Keratinocyte (primary cell): ENCODE measurements at regions not wholly inside any gene's neighbourhood (a gene's known extent, or its start where the extent isn't known, plus 50 kb on each side); places are given as distances from the start of the nearest gene placed in this dataset.

Experiments
- DNase-seq: peaks from one replicate; pipeline ENCODE4 v3.0.0-alpha.2; 2011; ENCODE audit warnings: low read depth, missing footprints, low spot score
- FAIRE-seq: peaks from 2 replicates; lab custom pipeline; 2011; peaks lifted over from hg19 to GRCh38; lab: Jason Lieb, UNC
- H2AFZ ChIP-seq: 2 replicates; pipeline ENCODE4 v1.6.0; 2012; ENCODE audit warnings: low read length, control low read depth, inconsistent platforms; ENCODE audit not compliant: control insufficient read depth
- H3K27ac ChIP-seq: 2 replicates; pipeline ENCODE4 v1.5.1; 2011; ENCODE audit warnings: low read length; ENCODE audit not compliant: control insufficient read depth, insufficient read depth
- H3K27me3 ChIP-seq: 3 replicates; pipeline ENCODE4 v1.6.0; 2011; ENCODE audit warnings: low read length; ENCODE audit not compliant: control insufficient read depth, insufficient read depth; ENCODE audit errors: extremely low read depth
- H3K36me3 ChIP-seq, 2 experiments: 2 replicates in 1 of 2; 3 replicates in 1 of 2; pipeline ENCODE4 v1.5.1; 2011; ENCODE audit warnings: low read length in 2 of 2, mild to moderate bottlenecking in 1 of 2; ENCODE audit not compliant: control insufficient read depth in 2 of 2, insufficient read depth in 2 of 2; ENCODE audit errors: extremely low read depth in 1 of 2
- H3K4me1 ChIP-seq: 3 replicates; pipeline ENCODE4 v1.5.1; 2011; ENCODE audit warnings: low read length; ENCODE audit not compliant: control insufficient read depth, insufficient read depth; ENCODE audit errors: extremely low read depth
- H3K4me2 ChIP-seq: 3 replicates; pipeline ENCODE4 v1.6.0; 2011; ENCODE audit warnings: low read depth, low read length; ENCODE audit not compliant: control insufficient read depth, insufficient read depth; ENCODE audit errors: extremely low read depth
- H3K4me3 ChIP-seq, 3 experiments: fragments of 200-600 bp in 1 of 3; sonication (generic) in 1 of 3; 2 replicates in 2 of 3; 3 replicates in 1 of 3; pipeline ENCODE4 v1.5.1; 2011 to 2016; ENCODE audit warnings: low read length in 3 of 3, mild to moderate bottlenecking in 3 of 3, control low read depth in 2 of 3, inconsistent platforms in 1 of 3, low read depth in 1 of 3, mixed read lengths in 1 of 3, mixed run types in 1 of 3, moderate library complexity in 1 of 3; ENCODE audit not compliant: control insufficient read depth in 2 of 3, insufficient read depth in 2 of 3; ENCODE audit errors: extremely low read depth in 1 of 3
- H3K79me2 ChIP-seq: 2 replicates; pipeline ENCODE4 v1.6.0; 2012; ENCODE audit warnings: low read length; ENCODE audit not compliant: control insufficient read depth, insufficient read depth
- H3K9ac ChIP-seq: 3 replicates; pipeline ENCODE4 v1.6.0; 2011; ENCODE audit warnings: low read length; ENCODE audit not compliant: control insufficient read depth, insufficient read depth; ENCODE audit errors: extremely low read depth
- H3K9me1 ChIP-seq: 3 replicates; pipeline ENCODE4 v1.6.0; 2011; ENCODE audit warnings: low read length; ENCODE audit not compliant: control insufficient read depth, insufficient read depth; ENCODE audit errors: extremely low read depth
- H3K9me3 ChIP-seq: 2 replicates; pipeline ENCODE4 v1.5.1; 2012; ENCODE audit warnings: low read depth, low read length; ENCODE audit not compliant: control insufficient read depth
- H4K20me1 ChIP-seq: 3 replicates; pipeline ENCODE4 v1.6.0; 2011; ENCODE audit warnings: low read length; ENCODE audit not compliant: control insufficient read depth, insufficient read depth; ENCODE audit errors: extremely low read depth
- EZH2 ChIP-seq: IDR thresholded peaks from one replicate; pipeline ENCODE4 v1.6.1; 2012; ENCODE audit warnings: inconsistent platforms, mild to moderate bottlenecking, low read length, moderate library complexity
- dilution Hi-C: fragments of 300-500 bp; cut with MboI; formaldehyde crosslinking; loops from one replicate; pipeline ENCODE4 v1.7.0; 2020; ENCODE audit warnings: low sequenced_read_pairs; ENCODE audit not compliant: extremely low pct_ligation_motif_present
- TF ChIP-seq, protein P1 (sequence below), 3 experiments: IDR thresholded peaks in 1 of 3; conservative IDR thresholded peaks in 1 of 3; optimal IDR thresholded peaks in 1 of 3; 2 replicates in 2 of 3; 3 replicates in 1 of 3; pipeline versions ENCODE3 to v1.5.1; 2011; ENCODE audit warnings: low read length in 3 of 3, mild to moderate bottlenecking in 3 of 3, moderate library complexity in 2 of 3, control low read depth in 1 of 3, inconsistent platforms in 1 of 3; ENCODE audit not compliant: insufficient read depth in 2 of 3; ENCODE audit errors: extremely low read depth in 1 of 3

- H3K36me3 ChIP-seq: no peaks in the 10 kb centered on the region
- H3K4me2 ChIP-seq: no peak overlapping the region
- no peaks in the 10 kb centered on the region for H3K9me1 ChIP-seq
- H3K79me2 ChIP-seq: no peaks in the 10 kb centered on the region
- H3K9ac ChIP-seq: no peak overlapping the region
- H3K9me3 ChIP-seq: no peaks in the 10 kb centered on the region
- no peak overlapping the region for H3K4me3 ChIP-seq
- H3K27me3 ChIP-seq: no peaks in the 10 kb centered on the region
- TF ChIP-seq, protein P1, sequence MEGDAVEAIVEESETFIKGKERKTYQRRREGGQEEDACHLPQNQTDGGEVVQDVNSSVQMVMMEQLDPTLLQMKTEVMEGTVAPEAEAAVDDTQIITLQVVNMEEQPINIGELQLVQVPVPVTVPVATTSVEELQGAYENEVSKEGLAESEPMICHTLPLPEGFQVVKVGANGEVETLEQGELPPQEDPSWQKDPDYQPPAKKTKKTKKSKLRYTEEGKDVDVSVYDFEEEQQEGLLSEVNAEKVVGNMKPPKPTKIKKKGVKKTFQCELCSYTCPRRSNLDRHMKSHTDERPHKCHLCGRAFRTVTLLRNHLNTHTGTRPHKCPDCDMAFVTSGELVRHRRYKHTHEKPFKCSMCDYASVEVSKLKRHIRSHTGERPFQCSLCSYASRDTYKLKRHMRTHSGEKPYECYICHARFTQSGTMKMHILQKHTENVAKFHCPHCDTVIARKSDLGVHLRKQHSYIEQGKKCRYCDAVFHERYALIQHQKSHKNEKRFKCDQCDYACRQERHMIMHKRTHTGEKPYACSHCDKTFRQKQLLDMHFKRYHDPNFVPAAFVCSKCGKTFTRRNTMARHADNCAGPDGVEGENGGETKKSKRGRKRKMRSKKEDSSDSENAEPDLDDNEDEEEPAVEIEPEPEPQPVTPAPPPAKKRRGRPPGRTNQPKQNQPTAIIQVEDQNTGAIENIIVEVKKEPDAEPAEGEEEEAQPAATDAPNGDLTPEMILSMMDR (optimal IDR thresholded peaks at IDR 0.05 in 1 of 3, IDR thresholded peaks at IDR 0.05 in 1 of 3, conservative IDR thresholded peaks at IDR 0.05 in 1 of 3; ENCODE audit: extremely low read depth in 1 of 3, insufficient read depth in 2 of 3, low read length in 3 of 3): no peak
- TF ChIP-seq EZH2: no peak
- no peak overlapping the region for H3K27ac ChIP-seq
- no peak overlapping the region for H2AFZ ChIP-seq
- H4K20me1 ChIP-seq: no peaks in the 10 kb centered on the region
- dilution Hi-C loops: no loop called here
- FAIRE-seq (no peak), DNase-seq (no peak)
- H3K4me1 ChIP-seq: no peaks in the 10 kb centered on the region
Observed at GRCh38 chr11:111000400-111001080, 245.0 kb upstream of the POU2AF2 start.

DNA sequence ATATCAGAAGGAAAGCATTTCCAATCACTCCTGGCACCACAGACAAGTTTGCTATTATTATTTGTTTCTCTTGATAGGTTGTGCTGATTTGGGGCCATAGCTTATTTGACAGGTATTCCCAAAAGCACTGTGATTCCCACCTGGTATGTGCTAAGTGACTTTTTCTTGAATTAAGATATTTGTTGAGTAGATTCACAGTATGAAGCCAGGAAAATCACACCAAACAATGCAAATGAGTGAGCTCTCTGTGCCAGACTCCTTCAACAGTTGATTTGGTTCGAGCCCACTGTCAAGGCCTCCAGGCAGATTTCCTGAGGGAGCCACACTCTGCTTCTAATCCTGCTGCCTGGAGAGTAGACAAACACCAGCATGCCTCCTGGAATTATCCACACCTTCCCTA, 253.0 kb upstream of the POU2AF2 start:
- DNase-seq (no peak), FAIRE-seq (no peak)
- Histone ChIP-seq H4K20me1 (no peaks in the 10 kb centered on the region), H2AFZ (no peak overlapping the region), H3K36me3 (no peaks in the 10 kb centered on the region), H3K9me1 (no peaks in the 10 kb centered on the region), H3K27ac (no peak overlapping the region), H3K4me2 (no peak overlapping the region), H3K9me3 (no peaks in the 10 kb centered on the region), H3K79me2 (no peaks in the 10 kb centered on the region), H3K4me1 (no peaks in the 10 kb centered on the region), H3K27me3 (no peaks in the 10 kb centered on the region), H3K4me3 (no peak overlapping the region), H3K9ac (no peak overlapping the region)
- dilution Hi-C loops: no loop called here
- TF ChIP-seq EZH2: no peak
- TF ChIP-seq, protein P1 (optimal IDR thresholded peaks at IDR 0.05 in 1 of 3, IDR thresholded peaks at IDR 0.05 in 1 of 3, conservative IDR thresholded peaks at IDR 0.05 in 1 of 3; ENCODE audit: extremely low read depth in 1 of 3, insufficient read depth in 2 of 3, low read length in 3 of 3): no peak
